ENCODE measurements at regions not wholly inside any gene's neighbourhood (a gene's known extent, or its start where the extent isn't known, plus 50 kb on each side); places are given as distances from the start of the nearest gene placed in this dataset.

DNA sequence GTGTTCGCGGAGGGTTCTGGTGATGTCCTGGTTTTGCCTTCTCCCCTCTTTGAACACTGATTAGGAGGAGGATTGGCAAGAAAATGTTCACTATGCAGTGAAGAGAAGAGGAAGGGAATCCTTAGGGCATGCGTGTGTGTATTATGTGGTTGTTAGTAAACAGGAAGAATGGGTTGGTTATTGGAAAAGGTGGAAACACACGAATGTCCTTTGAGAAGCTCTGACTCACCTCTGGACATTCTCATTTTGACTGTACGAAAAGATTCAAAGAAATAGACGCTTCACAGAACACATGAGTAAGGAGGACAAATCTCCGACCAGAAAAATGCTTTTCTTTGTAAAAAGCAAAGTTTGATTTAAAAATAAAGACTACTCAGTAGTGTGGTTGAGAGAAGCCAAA is 188.8 kb upstream of the PRICKLE2 start:
- no peak for DNase-seq
- Mint-ChIP-seq H3K4me1 (ENCODE audit: low read depth, unreplicated experiment) (no peaks in the 10 kb centered on the region), H3K36me3 (ENCODE audit: insufficient read depth, unreplicated experiment) (no peaks in the 10 kb centered on the region), H3K27ac (ENCODE audit: unreplicated experiment) (no peak overlapping the region), H3K9me3 (ENCODE audit: unreplicated experiment) (no peaks in the 10 kb centered on the region), H3K27me3 (ENCODE audit: insufficient read depth, unreplicated experiment) (no peaks in the 10 kb centered on the region), H3K4me3 (ENCODE audit: unreplicated experiment) (no peak overlapping the region)
- Histone ChIP-seq H3K4me1 (peaks cover 4% of the 10 kb centered on the region; the same call in 1 of the 2 replicates), H3K36me3 (ENCODE audit: control insufficient read depth, insufficient read depth, low read length) (no peaks in the 10 kb centered on the region), H3K9me3 (no peaks in the 10 kb centered on the region), H3K27me3 (replicated peaks; ENCODE audit: control insufficient read depth, insufficient read depth, low read length) (no peaks in the 10 kb centered on the region), H3K4me3 (ENCODE audit: low read depth, low read length) (no peak overlapping the region)
- no TSS peak for BruUV-seq (replicated peaks)
- intact Hi-C loops (cut with micrococcal nuclease; ENCODE audit: unreplicated experiment): no loop called here
- ChIA-PET CTCF (no interaction called here), POLR2A (no interaction called here)
- TF ChIP-seq, protein P1, sequence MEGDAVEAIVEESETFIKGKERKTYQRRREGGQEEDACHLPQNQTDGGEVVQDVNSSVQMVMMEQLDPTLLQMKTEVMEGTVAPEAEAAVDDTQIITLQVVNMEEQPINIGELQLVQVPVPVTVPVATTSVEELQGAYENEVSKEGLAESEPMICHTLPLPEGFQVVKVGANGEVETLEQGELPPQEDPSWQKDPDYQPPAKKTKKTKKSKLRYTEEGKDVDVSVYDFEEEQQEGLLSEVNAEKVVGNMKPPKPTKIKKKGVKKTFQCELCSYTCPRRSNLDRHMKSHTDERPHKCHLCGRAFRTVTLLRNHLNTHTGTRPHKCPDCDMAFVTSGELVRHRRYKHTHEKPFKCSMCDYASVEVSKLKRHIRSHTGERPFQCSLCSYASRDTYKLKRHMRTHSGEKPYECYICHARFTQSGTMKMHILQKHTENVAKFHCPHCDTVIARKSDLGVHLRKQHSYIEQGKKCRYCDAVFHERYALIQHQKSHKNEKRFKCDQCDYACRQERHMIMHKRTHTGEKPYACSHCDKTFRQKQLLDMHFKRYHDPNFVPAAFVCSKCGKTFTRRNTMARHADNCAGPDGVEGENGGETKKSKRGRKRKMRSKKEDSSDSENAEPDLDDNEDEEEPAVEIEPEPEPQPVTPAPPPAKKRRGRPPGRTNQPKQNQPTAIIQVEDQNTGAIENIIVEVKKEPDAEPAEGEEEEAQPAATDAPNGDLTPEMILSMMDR (IDR thresholded peaks at IDR 0.05; ENCODE audit: insufficient read depth in 1 of 2, low read depth in 1 of 2, low read length in 1 of 2, severe bottlenecking in 1 of 2, unreplicated experiment in 1 of 2): no peak

DNA sequence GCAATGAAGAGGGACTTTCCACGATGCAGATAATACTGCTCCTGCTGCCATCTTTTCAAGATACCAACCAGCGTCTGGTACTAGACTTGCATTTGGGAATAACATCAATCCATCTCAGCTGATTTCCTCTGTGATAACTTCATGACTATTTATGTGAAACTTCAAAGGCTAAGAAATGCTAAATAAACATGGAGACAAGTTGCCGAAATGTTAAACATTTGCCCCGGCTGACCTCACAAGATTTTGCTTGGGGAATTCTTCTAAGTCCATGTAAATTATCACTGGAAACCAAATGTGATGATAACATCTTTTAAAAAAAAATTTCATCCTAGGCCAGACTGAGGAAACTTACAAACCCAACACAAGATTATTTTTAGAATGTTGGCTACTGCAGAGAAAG is 185.8 kb upstream of the PRICKLE2 start:
- ChIA-PET CTCF (no interaction called here), POLR2A (no interaction called here)
- no peak overlapping the region for H3K4me3 ChIP-seq (ENCODE audit: low read depth, low read length)
- Mint-ChIP-seq H3K4me1 (ENCODE audit: low read depth, unreplicated experiment) (no peaks in the 10 kb centered on the region), H3K36me3 (ENCODE audit: insufficient read depth, unreplicated experiment) (no peaks in the 10 kb centered on the region), H3K9me3 (ENCODE audit: unreplicated experiment) (no peaks in the 10 kb centered on the region), H3K27ac (ENCODE audit: unreplicated experiment) (no peak overlapping the region), H3K4me3 (ENCODE audit: unreplicated experiment) (no peak overlapping the region), H3K27me3 (ENCODE audit: insufficient read depth, unreplicated experiment) (no peaks in the 10 kb centered on the region)
- no peaks in the 10 kb centered on the region for H3K27me3 ChIP-seq (replicated peaks; ENCODE audit: control insufficient read depth, insufficient read depth, low read length)
- DNase-seq: peak; percentile 16 to 40
- peaks cover 4% of the 10 kb centered on the region; the same call in 1 of the 2 replicates for H3K4me1 ChIP-seq
- H3K9me3 ChIP-seq: no peaks in the 10 kb centered on the region
- intact Hi-C loops (cut with micrococcal nuclease; ENCODE audit: unreplicated experiment): no loop called here
- BruUV-seq (replicated peaks): no TSS peak
- H3K36me3 ChIP-seq (ENCODE audit: control insufficient read depth, insufficient read depth, low read length): no peaks in the 10 kb centered on the region
- TF ChIP-seq, protein P1 (IDR thresholded peaks at IDR 0.05; ENCODE audit: insufficient read depth in 1 of 2, low read depth in 1 of 2, low read length in 1 of 2, severe bottlenecking in 1 of 2, unreplicated experiment in 1 of 2): no peak

DNA sequence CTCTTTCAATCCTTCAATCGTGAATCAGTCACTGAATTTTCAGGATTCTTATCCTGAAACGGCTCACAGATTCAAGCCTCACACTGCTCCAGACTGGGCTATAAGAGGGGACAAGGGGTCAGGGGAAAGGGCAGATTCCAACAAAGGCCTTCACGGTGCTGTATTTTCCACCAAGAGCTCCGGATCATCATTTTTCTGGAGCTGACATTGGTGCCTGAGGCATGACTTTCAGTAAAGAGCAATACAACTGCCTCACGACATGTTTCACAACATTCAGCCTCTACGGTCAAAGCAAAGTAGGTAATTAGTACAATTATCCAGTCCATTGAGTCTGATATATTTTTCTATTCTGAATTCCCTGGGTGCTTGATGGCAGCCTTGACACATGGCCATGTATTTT is 185.0 kb upstream of the PRICKLE2 start:
- no peaks in the 10 kb centered on the region for H3K27me3 Mint-ChIP-seq (ENCODE audit: insufficient read depth, unreplicated experiment)
- TF ChIP-seq, protein P1 (IDR thresholded peaks at IDR 0.05; ENCODE audit: insufficient read depth in 1 of 2, low read depth in 1 of 2, low read length in 1 of 2, severe bottlenecking in 1 of 2, unreplicated experiment in 1 of 2): no peak
- ChIA-PET CTCF (no interaction called here), POLR2A (no interaction called here)
- H3K4me1 Mint-ChIP-seq (ENCODE audit: low read depth, unreplicated experiment): no peaks in the 10 kb centered on the region
- no peaks in the 10 kb centered on the region for H3K36me3 Mint-ChIP-seq (ENCODE audit: insufficient read depth, unreplicated experiment)
- intact Hi-C loops (cut with micrococcal nuclease; ENCODE audit: unreplicated experiment): no loop called here
- Histone ChIP-seq H3K36me3 (ENCODE audit: control insufficient read depth, insufficient read depth, low read length) (no peaks in the 10 kb centered on the region), H3K27me3 (replicated peaks; ENCODE audit: control insufficient read depth, insufficient read depth, low read length) (no peaks in the 10 kb centered on the region), H3K4me1 (peaks cover 4% of the 10 kb centered on the region; the same call in 1 of the 2 replicates), H3K9me3 (no peaks in the 10 kb centered on the region), H3K4me3 (ENCODE audit: low read depth, low read length) (no peak overlapping the region)
- no peak overlapping the region for H3K27ac Mint-ChIP-seq (ENCODE audit: unreplicated experiment)
- no TSS peak for BruUV-seq (replicated peaks)
- no peak overlapping the region for H3K4me3 Mint-ChIP-seq (ENCODE audit: unreplicated experiment)
- DNase-seq: no peak
- no peaks in the 10 kb centered on the region for H3K9me3 Mint-ChIP-seq (ENCODE audit: unreplicated experiment)
